ENCODE measurements at regions not wholly inside any gene's neighbourhood (a gene's known extent, or its start where the extent isn't known, plus 50 kb on each side); places are given as distances from the start of the nearest gene placed in this dataset.

GRCh38 chr4:65126200-65126599, 544.1 kb downstream of the EPHA5 start:
- DNase-seq (ENCODE audit: low read depth, low spot score) = no peak

- DNase-seq (ENCODE audit: low read depth, low spot score) = no peak
These were observed 550.0 kb downstream of the EPHA5 start for GRCh38 chr4:65120287-65120686.

- no peak for DNase-seq (ENCODE audit: low read depth, low spot score)
These were observed 567.9 kb downstream of the EPHA5 start for GRCh38 chr4:65102419-65102818.

- DNase-seq (ENCODE audit: low read depth, low spot score) = no peak
These were observed 573.7 kb downstream of the EPHA5 start for GRCh38 chr4:65096630-65097029.

GRCh38 chr4:65089666-65090065, 580.6 kb downstream of the EPHA5 start:
- DNase-seq (ENCODE audit: low read depth, low spot score) = peak; percentile 22

GRCh38 chr4:65083076-65083475, 587.2 kb downstream of the EPHA5 start:
- DNase-seq (ENCODE audit: low read depth, low spot score) = peak; percentile 16

GRCh38 chr4:65071564-65071963, 598.7 kb downstream of the EPHA5 start:
- no peak for DNase-seq (ENCODE audit: low read depth, low spot score)

GRCh38 chr4:65069177-65069576, 601.1 kb downstream of the EPHA5 start:
- DNase-seq (ENCODE audit: low read depth, low spot score) = no peak

GRCh38 chr4:65066106-65066505, 604.2 kb downstream of the EPHA5 start:
- no peak for DNase-seq (ENCODE audit: low read depth, low spot score)

GRCh38 chr4:65063601-65064000, 606.7 kb downstream of the EPHA5 start:
- no peak for DNase-seq (ENCODE audit: low read depth, low spot score)

GRCh38 chr4:65050786-65051185, 619.5 kb downstream of the EPHA5 start:
- no peak for DNase-seq (ENCODE audit: low read depth, low spot score)

GRCh38 chr4:65046192-65047133, 623.8 kb downstream of the EPHA5 start:
- DNase-seq (ENCODE audit: low read depth, low spot score) = no peak

GRCh38 chr4:65033899-65034298, 624.6 kb upstream of the TECRL start:
- no peak for DNase-seq (ENCODE audit: low read depth, low spot score)

GRCh38 chr4:65028592-65028991, 619.3 kb upstream of the TECRL start:
- no peak for DNase-seq (ENCODE audit: low read depth, low spot score)

- DNase-seq (ENCODE audit: low read depth, low spot score) = no peak
These were observed 614.8 kb upstream of the TECRL start for GRCh38 chr4:65023883-65024670.

GRCh38 chr4:65023081-65023480, 613.8 kb upstream of the TECRL start:
- DNase-seq (ENCODE audit: low read depth, low spot score) = no peak

GRCh38 chr4:65021737-65022136, 612.5 kb upstream of the TECRL start:
- no peak for DNase-seq (ENCODE audit: low read depth, low spot score)

- DNase-seq (ENCODE audit: low read depth, low spot score) = no peak
These were observed 611.9 kb upstream of the TECRL start for GRCh38 chr4:65021149-65021548.

- no peak for DNase-seq (ENCODE audit: low read depth, low spot score)
These were observed 610.5 kb upstream of the TECRL start for GRCh38 chr4:65019775-65020174.

GRCh38 chr4:65018313-65018712, 609.1 kb upstream of the TECRL start:
- no peak for DNase-seq (ENCODE audit: low read depth, low spot score)

- no peak for DNase-seq (ENCODE audit: low read depth, low spot score)
These were observed 604.8 kb upstream of the TECRL start for GRCh38 chr4:65014078-65014477.

- peak; percentile 15 for DNase-seq (ENCODE audit: low read depth, low spot score)
These were observed 598.7 kb upstream of the TECRL start for GRCh38 chr4:65007841-65008439.

All from ELF-1 (cell line).